WTC11 (cell line): ENCODE measurements at regions not wholly inside any gene's neighbourhood (a gene's known extent, or its start where the extent isn't known, plus 50 kb on each side); places are given as distances from the start of the nearest gene placed in this dataset.

Source experiments
- ATAC-seq: fragments of 200-7000 bp; cut with Tn5 transposase; 2 replicates; pipeline ENCODE4 v1.10.0; 2021; ENCODE audit warnings: mild to moderate bottlenecking, moderate library complexity
- CTCF ChIA-PET: fragments of 300-600 bp; sonication (Branson Sonifier 250); formaldehyde crosslinking; loops from one replicate; lab custom pipeline; 2021; ENCODE audit warnings: antibody characterized with exemption; lab: Charles Lee
- POLR2A ChIA-PET: fragments of 350-600 bp; sonication (Branson Sonifier 250); formaldehyde crosslinking; loops from one replicate; lab custom pipeline; 2021; ENCODE audit warnings: antibody characterized with exemption; lab: Charles Lee
- DNase-seq: peaks from one replicate; pipeline ENCODE4 v3.0.0; 2021; ENCODE audit warnings: low spot score
- H3K27ac Mint-ChIP-seq: 2 replicates; pipeline ENCODE4 v1.8.0; 2021; ENCODE audit warnings: mixed read lengths
- H3K27me3 Mint-ChIP-seq: 2 replicates; pipeline ENCODE4 v1.8.0; 2021; ENCODE audit warnings: low read depth, mild to moderate bottlenecking, moderate library complexity, mixed read lengths
- H3K36me3 Mint-ChIP-seq: 2 replicates; pipeline ENCODE4 v1.8.0; 2021; ENCODE audit warnings: mixed read lengths
- H3K4me1 Mint-ChIP-seq: 2 replicates; pipeline ENCODE4 v1.8.0; 2022; ENCODE audit warnings: mixed read lengths
- H3K4me3 Mint-ChIP-seq: 2 replicates; pipeline ENCODE4 v1.8.0; 2021; ENCODE audit warnings: mild to moderate bottlenecking, moderate library complexity, mixed read lengths
- H3K9me3 Mint-ChIP-seq: 2 replicates; pipeline ENCODE4 v1.8.0; 2021; ENCODE audit warnings: mixed read lengths
- E2F4 ChIP-seq: sonication (generic); formaldehyde crosslinking; IDR thresholded peaks from 2 replicates; pipeline ENCODE4 v1.8.1; 2022; ENCODE audit warnings: low read depth, mild to moderate bottlenecking, moderate library complexity, missing genetic modification reagents, borderline replicate concordance
- MAX ChIP-seq: sonication (generic); formaldehyde crosslinking; IDR thresholded peaks from 2 replicates; pipeline ENCODE4 v1.8.0; 2022; ENCODE audit warnings: mild to moderate bottlenecking, missing genetic modification reagents
- PREB ChIP-seq: sonication (generic); formaldehyde crosslinking; IDR thresholded peaks from 2 replicates; pipeline ENCODE4 v1.8.1; 2022; ENCODE audit warnings: mild to moderate bottlenecking, missing genetic modification reagents, moderate library complexity, borderline replicate concordance
- SOX15 ChIP-seq: fragments of 250-450 bp; sonication (Bioruptor Pico); IDR thresholded peaks from 2 replicates; pipeline ENCODE4 v1.9.0; 2021; ENCODE audit warnings: mild to moderate bottlenecking
- SP1 ChIP-seq: sonication (generic); formaldehyde crosslinking; conservative IDR thresholded peaks from 2 replicates; pipeline ENCODE4 v1.8.1; 2022; ENCODE audit warnings: missing genetic modification reagents
- TEAD1 ChIP-seq: sonication (generic); formaldehyde crosslinking; IDR thresholded peaks from 2 replicates; pipeline ENCODE4 v1.8.0; 2022; ENCODE audit warnings: mild to moderate bottlenecking, missing genetic modification reagents
- ZNF425 ChIP-seq: fragments of 250-450 bp; sonication (Bioruptor Pico); conservative IDR thresholded peaks from 2 replicates; pipeline ENCODE4 v1.9.0; 2021; ENCODE audit warnings: mild to moderate bottlenecking

GRCh38 chr11:31865606-31866300 lies 54.6 kb upstream of the PAX6 start (continued):
- no peak for TF ChIP-seq PREB (CRISPR knock-in tag)
- TF ChIP-seq ZNF425 (CRISPR knock-in tag), result no peak

GRCh38 chr11:31863170-31863832 lies 52.2 kb upstream of the PAX6 start:
- Mint-ChIP-seq H3K27ac (peak overlapping the region; percentile 68), H3K4me1 (peaks cover 24% of the 10 kb centered on the region), H3K4me3 (no peak overlapping the region)
- ATAC-seq, result peak; percentile 85
- no peak for TF ChIP-seq SOX15 (CRISPR knock-in tag)
- TF ChIP-seq ZNF425 (CRISPR knock-in tag), result no peak
- peak; percentile 59; the same call in 1 of the 2 replicates for TF ChIP-seq TEAD1
- 0 out of 2 replicates have a peak, but pooled peaks have one; percentile 19 for TF ChIP-seq MAX (CRISPR knock-in tag)
- TF ChIP-seq, all 79 proteins: peak for 2
- no peak for DNase-seq
- ChIA-PET POLR2A (no interaction called here), CTCF (interaction anchor here (0.9 to 1.0 kb wide), 3 partner anchors 23 to 756 kb away, joined by 3 to 8 read pairs (median 5); no protein-coding TSS in a partner anchor)
- Mint-ChIP-seq H3K9me3 (peaks cover 15% of the 10 kb centered on the region), H3K36me3 (peaks cover 9% of the 10 kb centered on the region), H3K27me3 (peaks cover 11% of the 10 kb centered on the region)

DNA sequence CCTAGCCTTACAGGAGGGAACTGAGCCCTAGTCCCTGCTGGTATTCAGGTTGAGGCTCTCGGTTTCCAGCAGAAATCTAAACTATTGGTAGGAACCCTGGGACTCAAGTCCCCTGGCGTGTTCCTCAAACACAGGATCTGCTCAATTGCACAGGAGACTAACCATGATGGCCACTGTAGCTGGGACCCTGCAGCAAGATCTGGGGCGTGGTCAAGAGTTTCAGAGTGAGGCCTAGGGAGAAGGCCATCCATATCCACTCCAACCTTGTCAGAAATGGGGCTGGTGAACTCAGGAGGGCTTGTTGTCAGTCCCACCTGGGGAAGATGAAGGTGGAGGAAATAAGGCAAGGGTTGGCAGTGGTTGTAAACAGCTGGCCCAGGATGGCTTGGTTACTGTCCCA lies 49.9 kb upstream of the PAX6 start:
- H3K4me3 Mint-ChIP-seq, result no peak overlapping the region
- ATAC-seq (no peak), DNase-seq (no peak)
- H3K4me1 Mint-ChIP-seq, result peaks cover 24% of the 10 kb centered on the region
- peaks cover 9% of the 10 kb centered on the region for H3K36me3 Mint-ChIP-seq
- TF ChIP-seq SP1 (CRISPR knock-in tag), result no peak
- TF ChIP-seq E2F4 (CRISPR knock-in tag), result no peak
- peaks cover 8% of the 10 kb centered on the region for H3K27me3 Mint-ChIP-seq
- CTCF ChIA-PET, result no interaction called here
- peaks cover 15% of the 10 kb centered on the region for H3K9me3 Mint-ChIP-seq
- H3K27ac Mint-ChIP-seq, result no peak overlapping the region
- POLR2A ChIA-PET, result no interaction called here
